B cell (primary cell): ENCODE measurements at regions not wholly inside any gene's neighbourhood (a gene's known extent, or its start where the extent isn't known, plus 50 kb on each side); places are given as distances from the start of the nearest gene placed in this dataset.

Source experiments
- ATAC-seq: fragments of 200-7000 bp; cut with Tn5 transposase; one replicate; pipeline ENCODE4 v1.10.0; 2021; ENCODE audit warnings: low read depth, mild to moderate bottlenecking, moderate number of reproducible peaks, moderate library complexity
- CTCF ChIA-PET: fragments of 350-600 bp; sonication (Branson Sonifier 250); formaldehyde crosslinking; loops from one replicate; lab custom pipeline; 2021; ENCODE audit warnings: antibody characterized with exemption, inconsistent platforms; lab: Charles Lee
- POLR2A ChIA-PET: fragments of 350-600 bp; sonication (Branson Sonifier 250); formaldehyde crosslinking; loops from one replicate; lab custom pipeline; 2021; ENCODE audit warnings: antibody characterized with exemption; lab: Charles Lee
- DNase-seq: peaks from one replicate; pipeline ENCODE4 v3.0.0; 2013
- H2AFZ ChIP-seq: 2 replicates; pipeline ENCODE4 v1.6.1; 2012; ENCODE audit warnings: mild to moderate bottlenecking, low read depth, low read length; ENCODE audit not compliant: insufficient read depth, poor library complexity, severe bottlenecking
- H3K27ac ChIP-seq, 2 donors: 1 replicate in 1 of 2; 2 replicates in 1 of 2; pipeline ENCODE4 v1.5.1; 2012 to 2013; ENCODE audit warnings: low read length in 2 of 2, mild to moderate bottlenecking in 2 of 2, moderate library complexity in 1 of 2
- H3K27me3 ChIP-seq, 4 experiments: fragments of 200-600 bp in 1 of 4; sonication (generic) in 1 of 4; replicated peaks in 1 of 4; 1 replicate in 2 of 4; 2 replicates in 2 of 4; pipeline versions ENCODE4 v1.6.1 to v1.7.0; 2013 to 2016; ENCODE audit warnings: low read length in 3 of 4, mild to moderate bottlenecking in 2 of 4, mixed read lengths in 1 of 4, moderate library complexity in 1 of 4; ENCODE audit not compliant: insufficient read depth in 4 of 4, control insufficient read depth in 3 of 4; ENCODE audit errors: control extremely low read depth in 1 of 4
- H3K36me3 ChIP-seq, 2 experiments: replicated peaks in 1 of 2; 1 replicate in 1 of 2; 2 replicates in 1 of 2; pipeline versions ENCODE4 v1.6.1 to v1.7.1; 2013; ENCODE audit warnings: low read length in 1 of 2; ENCODE audit not compliant: insufficient read depth in 2 of 2, control insufficient read depth in 1 of 2; ENCODE audit errors: control extremely low read depth in 1 of 2, extremely low read depth in 1 of 2
- H3K4me1 ChIP-seq, 2 donors: fragments of 200-600 bp in 1 of 2; sonication (generic) in 1 of 2; 1 replicate in 1 of 2; 2 replicates in 1 of 2; pipeline versions ENCODE4 v1.5.1 to v1.6.1; 2013 to 2017; ENCODE audit warnings: low read length in 2 of 2; ENCODE audit not compliant: control insufficient read depth in 2 of 2, insufficient read depth in 2 of 2
- H3K4me2 ChIP-seq: replicated peaks from 2 replicates; pipeline ENCODE3; 2012; ENCODE audit warnings: mild to moderate bottlenecking, low read depth, low read length; ENCODE audit not compliant: poor library complexity, severe bottlenecking
- H3K4me3 ChIP-seq, 5 experiments: fragments of 200-600 bp in 1 of 5; sonication (generic) in 1 of 5; 1 replicate in 3 of 5; 2 replicates in 2 of 5; pipeline versions ENCODE4 v1.5.1 to v1.7.0; 2011 to 2016; ENCODE audit warnings: low read length in 4 of 5, mild to moderate bottlenecking in 4 of 5, low read depth in 2 of 5, control low read depth in 1 of 5, moderate library complexity in 1 of 5; ENCODE audit not compliant: insufficient read depth in 1 of 5; ENCODE audit errors: control extremely low read depth in 1 of 5, extremely low read depth in 1 of 5
- H3K79me2 ChIP-seq: fragments of 200-600 bp; sonication (generic); one replicate; pipeline ENCODE4 v1.6.0; 2016; ENCODE audit warnings: low read length; ENCODE audit not compliant: control insufficient read depth, insufficient read depth
- H3K9ac ChIP-seq: fragments of 200-600 bp; sonication (generic); 2 replicates; pipeline ENCODE4 v1.6.1; 2017; ENCODE audit warnings: mild to moderate bottlenecking, low read length, moderate library complexity
- H3K9me3 ChIP-seq, 3 donors: one replicate each; pipeline versions ENCODE4 v1.6.1 to v1.7.1; 2013; ENCODE audit warnings: low read length in 2 of 3; ENCODE audit not compliant: control insufficient read depth in 2 of 3, insufficient read depth in 1 of 3; ENCODE audit errors: control extremely low read depth in 1 of 3
- H4K20me1 ChIP-seq: 2 replicates; pipeline ENCODE4 v1.6.0; 2012; ENCODE audit warnings: mild to moderate bottlenecking, low read length; ENCODE audit not compliant: insufficient read depth, control insufficient read depth, poor library complexity, severe bottlenecking
- H3K27ac Mint-ChIP-seq: one replicate; pipeline ENCODE4 v1.8.0; 2021; ENCODE audit warnings: mixed read lengths
- H3K27me3 Mint-ChIP-seq: one replicate; pipeline ENCODE4 v1.8.0; 2021; ENCODE audit warnings: mixed read lengths
- H3K4me1 Mint-ChIP-seq: one replicate; pipeline ENCODE4 v1.8.0; 2021; ENCODE audit warnings: mixed read lengths
- H3K4me3 Mint-ChIP-seq: one replicate; pipeline ENCODE4 v1.8.0; 2021; ENCODE audit warnings: mixed read lengths
- H3K9me3 Mint-ChIP-seq: one replicate; pipeline ENCODE4 v1.8.0; 2022; ENCODE audit warnings: mixed read lengths; ENCODE audit not compliant: insufficient read depth
- EZH2 ChIP-seq: IDR thresholded peaks from 2 replicates; pipeline ENCODE4 v1.6.1; 2012; ENCODE audit warnings: borderline replicate concordance, low read depth, mild to moderate bottlenecking, moderate library complexity, low read length; ENCODE audit not compliant: insufficient read depth, poor library complexity, severe bottlenecking
- WGBS: methylation state at CpG from one replicate; pipeline ENCODE4 v1.1.5; 2013; ENCODE audit warnings: missing lambda C conversion rate; ENCODE audit not compliant: insufficient coverage; 5-methylcytosine and 5-hydroxymethylcytosine counted together
- intact Hi-C: fragments of 100-400 bp; cut with micrococcal nuclease; formaldehyde crosslinking; loops from one replicate; pipeline ENCODE4 v1.10.0; 2022
- TF ChIP-seq, protein P1 (sequence below): fragments of 200-600 bp; IDR thresholded peaks from one replicate; pipeline ENCODE4 v1.8.0; 2022; ENCODE audit warnings: antibody characterized with exemption, mild to moderate bottlenecking

DNA sequence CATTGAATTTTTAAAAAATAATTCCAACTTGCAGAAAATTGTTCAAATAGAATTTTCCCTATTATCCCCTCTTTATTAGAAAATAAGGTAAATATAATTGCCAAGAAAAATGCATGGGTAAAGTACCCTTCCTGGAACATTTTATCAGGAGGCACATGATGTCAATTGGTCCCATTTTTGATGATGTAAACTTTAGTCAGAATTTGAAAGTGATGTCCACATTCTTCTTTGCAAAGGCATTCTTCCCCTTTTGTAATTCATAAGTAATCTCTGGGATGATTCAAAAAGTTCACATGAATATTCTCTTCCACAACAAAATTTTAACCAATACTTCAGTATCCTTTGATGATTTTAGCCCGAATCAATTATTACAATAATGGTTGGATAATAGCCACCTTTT, 86.9 kb upstream of the ANO3 start:
- H3K9me3 Mint-ChIP-seq = no peaks in the 10 kb centered on the region
- Histone ChIP-seq H2AFZ (no peak overlapping the region), H3K79me2 (no peaks in the 10 kb centered on the region), H3K4me1 (no peaks in the 10 kb centered on the region), H3K27ac (no peak overlapping the region), H3K4me3 (no peak overlapping the region), H3K9ac (no peak overlapping the region), H3K36me3 (no peaks in the 10 kb centered on the region), H4K20me1 (no peaks in the 10 kb centered on the region), H3K27me3 (no peaks in the 10 kb centered on the region), H3K4me2 (no peak overlapping the region), H3K9me3 (peaks cover 0 to 7% (median 0%) of the 10 kb centered on the region in 3 donors)
- POLR2A ChIA-PET = no interaction called here
- H3K27ac Mint-ChIP-seq = no peak overlapping the region
- intact Hi-C loops = no loop called here
- ATAC-seq (no peak), DNase-seq (no peak)
- no peaks in the 10 kb centered on the region for H3K4me1 Mint-ChIP-seq
- H3K27me3 Mint-ChIP-seq = peaks cover 7% of the 10 kb centered on the region
- no peak overlapping the region for H3K4me3 Mint-ChIP-seq
- no peak for TF ChIP-seq EZH2
- TF ChIP-seq, protein P1, sequence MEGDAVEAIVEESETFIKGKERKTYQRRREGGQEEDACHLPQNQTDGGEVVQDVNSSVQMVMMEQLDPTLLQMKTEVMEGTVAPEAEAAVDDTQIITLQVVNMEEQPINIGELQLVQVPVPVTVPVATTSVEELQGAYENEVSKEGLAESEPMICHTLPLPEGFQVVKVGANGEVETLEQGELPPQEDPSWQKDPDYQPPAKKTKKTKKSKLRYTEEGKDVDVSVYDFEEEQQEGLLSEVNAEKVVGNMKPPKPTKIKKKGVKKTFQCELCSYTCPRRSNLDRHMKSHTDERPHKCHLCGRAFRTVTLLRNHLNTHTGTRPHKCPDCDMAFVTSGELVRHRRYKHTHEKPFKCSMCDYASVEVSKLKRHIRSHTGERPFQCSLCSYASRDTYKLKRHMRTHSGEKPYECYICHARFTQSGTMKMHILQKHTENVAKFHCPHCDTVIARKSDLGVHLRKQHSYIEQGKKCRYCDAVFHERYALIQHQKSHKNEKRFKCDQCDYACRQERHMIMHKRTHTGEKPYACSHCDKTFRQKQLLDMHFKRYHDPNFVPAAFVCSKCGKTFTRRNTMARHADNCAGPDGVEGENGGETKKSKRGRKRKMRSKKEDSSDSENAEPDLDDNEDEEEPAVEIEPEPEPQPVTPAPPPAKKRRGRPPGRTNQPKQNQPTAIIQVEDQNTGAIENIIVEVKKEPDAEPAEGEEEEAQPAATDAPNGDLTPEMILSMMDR = no peak
- WGBS = no CpG with 5 or more reads among the region's 1 CpG
- CTCF ChIA-PET = no interaction called here

DNA sequence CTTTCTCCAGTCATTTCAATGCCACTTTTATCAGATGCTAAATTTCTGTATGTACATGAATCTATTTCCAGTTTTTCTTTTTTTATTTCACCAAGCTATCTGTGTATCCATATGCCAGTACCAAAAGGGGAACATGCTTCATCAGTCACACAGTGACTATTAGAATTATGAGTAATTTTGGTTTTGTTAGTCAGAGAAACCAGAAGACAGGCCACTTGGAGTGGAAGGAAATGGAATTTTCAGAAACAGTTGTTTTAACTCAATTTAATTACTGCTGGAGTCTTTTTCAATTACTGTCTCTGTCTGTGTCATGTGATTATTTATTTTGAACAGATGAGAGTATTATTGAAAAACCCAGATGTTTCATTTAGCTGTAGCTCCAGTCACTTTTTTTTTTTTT, 84.6 kb upstream of the ANO3 start:
- H3K27me3 Mint-ChIP-seq = peaks cover 7% of the 10 kb centered on the region
- no peaks in the 10 kb centered on the region for H3K36me3 ChIP-seq
- H3K27ac ChIP-seq = no peak overlapping the region
- intact Hi-C loops = no loop called here
- H4K20me1 ChIP-seq = no peaks in the 10 kb centered on the region
- TF ChIP-seq, protein P1 = no peak
- no peak for TF ChIP-seq EZH2
- H3K79me2 ChIP-seq = no peaks in the 10 kb centered on the region
- no peak overlapping the region for H3K4me2 ChIP-seq
- ChIA-PET POLR2A (no interaction called here), CTCF (no interaction called here)
- H2AFZ ChIP-seq = no peak overlapping the region
- no peak for ATAC-seq
- H3K9me3 Mint-ChIP-seq = no peaks in the 10 kb centered on the region
- peaks cover 0 to 7% (median 0%) of the 10 kb centered on the region in 3 donors for H3K9me3 ChIP-seq
- no peak for DNase-seq
- no peaks in the 10 kb centered on the region for H3K4me1 ChIP-seq
- peaks cover 0 to 2% (median 0%) of the 10 kb centered on the region in 4 experiments for H3K27me3 ChIP-seq
- H3K27ac Mint-ChIP-seq = no peak overlapping the region
- no peak overlapping the region for H3K4me3 Mint-ChIP-seq
- H3K9ac ChIP-seq = no peak overlapping the region
- no peak overlapping the region for H3K4me3 ChIP-seq
- no peaks in the 10 kb centered on the region for H3K4me1 Mint-ChIP-seq
